ENCODE measurements at regions not wholly inside any gene's neighbourhood (a gene's known extent, or its start where the extent isn't known, plus 50 kb on each side); places are given as distances from the start of the nearest gene placed in this dataset.

GRCh38 chr5:72622170-72622760 lies 115.1 kb upstream of the ZNF366 start:
- peaks cover 79% of the 10 kb centered on the region for H3K4me1 Mint-ChIP-seq (ENCODE audit: low read depth)
- H3K9me3 Mint-ChIP-seq, result no peaks in the 10 kb centered on the region
- H3K36me3 Mint-ChIP-seq (ENCODE audit: low read depth), result peaks cover 9% of the 10 kb centered on the region; the same call in 1 of the 2 replicates
- H3K27ac Mint-ChIP-seq, result no peak overlapping the region
- H3K27me3 Mint-ChIP-seq (ENCODE audit: insufficient read depth), result peaks cover 1% of the 10 kb centered on the region; the same call in 1 of the 2 replicates
- TF ChIP-seq, protein P1, sequence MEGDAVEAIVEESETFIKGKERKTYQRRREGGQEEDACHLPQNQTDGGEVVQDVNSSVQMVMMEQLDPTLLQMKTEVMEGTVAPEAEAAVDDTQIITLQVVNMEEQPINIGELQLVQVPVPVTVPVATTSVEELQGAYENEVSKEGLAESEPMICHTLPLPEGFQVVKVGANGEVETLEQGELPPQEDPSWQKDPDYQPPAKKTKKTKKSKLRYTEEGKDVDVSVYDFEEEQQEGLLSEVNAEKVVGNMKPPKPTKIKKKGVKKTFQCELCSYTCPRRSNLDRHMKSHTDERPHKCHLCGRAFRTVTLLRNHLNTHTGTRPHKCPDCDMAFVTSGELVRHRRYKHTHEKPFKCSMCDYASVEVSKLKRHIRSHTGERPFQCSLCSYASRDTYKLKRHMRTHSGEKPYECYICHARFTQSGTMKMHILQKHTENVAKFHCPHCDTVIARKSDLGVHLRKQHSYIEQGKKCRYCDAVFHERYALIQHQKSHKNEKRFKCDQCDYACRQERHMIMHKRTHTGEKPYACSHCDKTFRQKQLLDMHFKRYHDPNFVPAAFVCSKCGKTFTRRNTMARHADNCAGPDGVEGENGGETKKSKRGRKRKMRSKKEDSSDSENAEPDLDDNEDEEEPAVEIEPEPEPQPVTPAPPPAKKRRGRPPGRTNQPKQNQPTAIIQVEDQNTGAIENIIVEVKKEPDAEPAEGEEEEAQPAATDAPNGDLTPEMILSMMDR (IDR thresholded peaks at IDR 0.05), result no peak
- H3K4me3 Mint-ChIP-seq, result no peak overlapping the region
- no peak for DNase-seq

DNA sequence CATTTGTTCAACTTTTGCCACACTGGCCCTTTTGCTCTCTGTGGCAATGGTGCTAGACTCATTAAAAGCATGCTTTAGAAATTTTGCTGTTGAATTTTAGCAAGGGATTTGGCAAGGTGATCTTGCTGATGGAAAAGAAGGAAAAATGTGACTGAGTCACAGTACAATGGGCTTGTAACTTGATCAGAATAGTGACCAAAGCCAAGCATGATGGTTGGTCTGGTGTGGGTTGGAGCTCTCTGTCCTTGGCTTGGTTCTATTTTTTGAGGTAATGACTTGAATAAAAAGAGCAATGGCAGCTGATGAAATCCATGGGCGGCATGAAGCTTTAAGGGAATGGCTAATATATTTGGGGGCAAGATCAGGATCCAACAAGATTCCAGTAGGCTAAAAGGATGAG lies 114.4 kb upstream of the ZNF366 start:
- TF ChIP-seq, protein P1 (IDR thresholded peaks at IDR 0.05), result no peak
- peaks cover 9% of the 10 kb centered on the region; the same call in 1 of the 2 replicates for H3K36me3 Mint-ChIP-seq (ENCODE audit: low read depth)
- peaks cover 1% of the 10 kb centered on the region; the same call in 1 of the 2 replicates for H3K27me3 Mint-ChIP-seq (ENCODE audit: insufficient read depth)
- no peaks in the 10 kb centered on the region for H3K9me3 Mint-ChIP-seq
- no peak overlapping the region for H3K4me3 Mint-ChIP-seq
- no peak overlapping the region for H3K27ac Mint-ChIP-seq
- no peak for DNase-seq
- peaks cover 82% of the 10 kb centered on the region for H3K4me1 Mint-ChIP-seq (ENCODE audit: low read depth)

DNA sequence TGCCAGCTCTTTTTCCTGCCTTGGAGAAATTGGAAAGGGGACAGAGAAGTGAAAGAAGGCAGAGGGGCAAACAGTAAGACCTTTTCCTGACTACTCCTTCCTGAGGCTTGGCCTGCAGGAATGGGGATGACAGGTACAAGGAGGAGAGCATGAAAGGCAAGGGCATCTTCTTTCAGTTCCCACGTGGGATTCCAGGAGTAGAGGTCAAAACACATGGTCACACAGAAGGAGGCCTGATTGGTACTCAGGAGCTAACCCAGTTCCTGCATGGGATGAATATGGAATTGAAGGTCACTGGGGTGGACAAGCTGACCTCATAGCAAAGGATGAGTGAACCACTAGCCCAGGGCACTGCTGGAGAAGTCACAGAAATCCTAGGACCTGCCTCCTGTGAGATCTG lies 112.5 kb upstream of the ZNF366 start:
- Mint-ChIP-seq H3K27me3 (ENCODE audit: insufficient read depth) (peaks cover 1% of the 10 kb centered on the region; the same call in 1 of the 2 replicates), H3K36me3 (ENCODE audit: low read depth) (peaks cover 9% of the 10 kb centered on the region; the same call in 1 of the 2 replicates), H3K9me3 (no peaks in the 10 kb centered on the region), H3K27ac (no peak overlapping the region), H3K4me3 (no peak overlapping the region), H3K4me1 (ENCODE audit: low read depth) (peaks cover 65% of the 10 kb centered on the region)
- TF ChIP-seq, protein P1 (IDR thresholded peaks at IDR 0.05), result no peak
- DNase-seq, result no peak

DNA sequence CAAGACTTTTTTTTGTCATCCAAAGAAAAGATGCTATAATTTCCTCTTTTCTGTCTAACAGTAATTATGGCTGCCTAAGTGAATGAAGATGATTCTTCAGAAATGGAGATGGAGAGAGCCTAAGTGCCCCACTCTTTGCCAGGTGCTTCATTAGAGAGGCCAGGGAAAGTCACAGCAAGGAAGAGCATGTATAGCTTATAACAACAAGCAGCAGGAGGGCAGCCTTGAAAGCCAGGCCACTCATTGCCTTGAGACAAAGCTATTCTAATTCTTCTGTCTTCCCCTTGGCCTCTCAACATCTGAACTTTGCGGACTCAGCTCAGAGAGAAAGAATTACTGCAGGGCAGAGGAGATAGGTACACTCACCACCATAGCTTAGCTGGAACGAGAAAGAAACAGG lies 112.0 kb upstream of the ZNF366 start:
- Mint-ChIP-seq H3K27ac (no peak overlapping the region), H3K36me3 (ENCODE audit: low read depth) (peaks cover 9% of the 10 kb centered on the region; the same call in 1 of the 2 replicates), H3K27me3 (ENCODE audit: insufficient read depth) (peaks cover 1% of the 10 kb centered on the region; the same call in 1 of the 2 replicates), H3K9me3 (no peaks in the 10 kb centered on the region), H3K4me3 (no peak overlapping the region), H3K4me1 (ENCODE audit: low read depth) (peaks cover 60% of the 10 kb centered on the region)
- TF ChIP-seq, protein P1 (IDR thresholded peaks at IDR 0.05), result no peak
- no peak for DNase-seq

GRCh38 chr5:72618708-72619107 lies 111.5 kb upstream of the ZNF366 start:
- DNase-seq, result peak; percentile 21
- H3K27me3 Mint-ChIP-seq (ENCODE audit: insufficient read depth), result peaks cover 1% of the 10 kb centered on the region; the same call in 1 of the 2 replicates
- TF ChIP-seq, protein P1 (IDR thresholded peaks at IDR 0.05), result no peak
- no peak overlapping the region for H3K4me3 Mint-ChIP-seq
- peaks cover 9% of the 10 kb centered on the region; the same call in 1 of the 2 replicates for H3K36me3 Mint-ChIP-seq (ENCODE audit: low read depth)
- no peaks in the 10 kb centered on the region for H3K9me3 Mint-ChIP-seq
- H3K27ac Mint-ChIP-seq, result no peak overlapping the region; the same call in 1 of the 2 replicates
- peaks cover 56% of the 10 kb centered on the region for H3K4me1 Mint-ChIP-seq (ENCODE audit: low read depth)
